NCI-H2107 treated with DMSO at 0.1 percent for 48 hours (cell line): ENCODE measurements at regions not wholly inside any gene's neighbourhood (a gene's known extent, or its start where the extent isn't known, plus 50 kb on each side); places are given as distances from the start of the nearest gene placed in this dataset.
"Not testable (repeated sequence)": the region's sequence is repeated elsewhere in the genome, so short reads cannot be mapped to it uniquely, and the experiment has no call there.

Source experiments
- DNase-seq: peaks from one replicate; lab custom pipeline; 2025; ENCODE audit not compliant: unreplicated experiment; lab: John Stamatoyannopoulos, UW

- DNase-seq = no peak
These were observed 679.5 kb downstream of the C12orf50 start for GRCh38 chr12:87349681-87350080.

- DNase-seq = no peak
These were observed 681.1 kb downstream of the C12orf50 start for GRCh38 chr12:87348071-87348470.

- DNase-seq = no peak
These were observed 684.5 kb downstream of the C12orf50 start for GRCh38 chr12:87344699-87345098.

- no peak for DNase-seq
These were observed 690.5 kb downstream of the C12orf50 start for GRCh38 chr12:87338681-87339080.

- no peak for DNase-seq
These were observed 692.3 kb downstream of the C12orf50 start for GRCh38 chr12:87336814-87337336.

GRCh38 chr12:87332987-87333726 lies 696.0 kb downstream of the C12orf50 start:
- DNase-seq = no peak

- not testable (repeated sequence) for DNase-seq
These were observed 699.1 kb downstream of the C12orf50 start for GRCh38 chr12:87330071-87330555.

- no peak for DNase-seq
These were observed 699.9 kb downstream of the C12orf50 start for GRCh38 chr12:87329076-87329863.

- DNase-seq = no peak
These were observed 705.8 kb downstream of the C12orf50 start for GRCh38 chr12:87323369-87323768.

GRCh38 chr12:87320724-87321123 lies 708.5 kb downstream of the C12orf50 start:
- DNase-seq = no peak

- DNase-seq = no peak
These were observed 711.9 kb downstream of the C12orf50 start for GRCh38 chr12:87317302-87317701.

GRCh38 chr12:87311206-87311605 lies 718.0 kb downstream of the C12orf50 start:
- no peak for DNase-seq

GRCh38 chr12:87310126-87310525 lies 719.1 kb downstream of the C12orf50 start:
- DNase-seq = no peak

- no peak for DNase-seq
These were observed 723.7 kb downstream of the C12orf50 start for GRCh38 chr12:87305481-87305880.

- DNase-seq = no peak
These were observed 724.8 kb downstream of the C12orf50 start for GRCh38 chr12:87304406-87304805.

- no peak for DNase-seq
These were observed 725.7 kb downstream of the C12orf50 start for GRCh38 chr12:87303396-87304012.

- DNase-seq = no peak
These were observed 727.0 kb downstream of the C12orf50 start for GRCh38 chr12:87302126-87302745.

- DNase-seq = no peak
These were observed 738.7 kb downstream of the C12orf50 start for GRCh38 chr12:87290505-87290904.

- DNase-seq = no peak
These were observed 745.3 kb downstream of the C12orf50 start for GRCh38 chr12:87283886-87284285.

- DNase-seq = no peak
These were observed 746.1 kb downstream of the C12orf50 start for GRCh38 chr12:87283111-87283510.

GRCh38 chr12:87280893-87281292 lies 748.3 kb downstream of the C12orf50 start:
- no peak for DNase-seq
